HG03571 (cell line): ENCODE measurements at regions not wholly inside any gene's neighbourhood (a gene's known extent, or its start where the extent isn't known, plus 50 kb on each side); places are given as distances from the start of the nearest gene placed in this dataset.
"Not testable (repeated sequence)": the region's sequence is repeated elsewhere in the genome, so short reads cannot be mapped to it uniquely, and the experiment has no call there.

ENCODE experiments used
- ATAC-seq: cut with Tn5 transposase; IDR thresholded peaks from one replicate; pipeline ENCODE4 v1.9.1; 2021; ENCODE audit not compliant: unreplicated experiment

DNA sequence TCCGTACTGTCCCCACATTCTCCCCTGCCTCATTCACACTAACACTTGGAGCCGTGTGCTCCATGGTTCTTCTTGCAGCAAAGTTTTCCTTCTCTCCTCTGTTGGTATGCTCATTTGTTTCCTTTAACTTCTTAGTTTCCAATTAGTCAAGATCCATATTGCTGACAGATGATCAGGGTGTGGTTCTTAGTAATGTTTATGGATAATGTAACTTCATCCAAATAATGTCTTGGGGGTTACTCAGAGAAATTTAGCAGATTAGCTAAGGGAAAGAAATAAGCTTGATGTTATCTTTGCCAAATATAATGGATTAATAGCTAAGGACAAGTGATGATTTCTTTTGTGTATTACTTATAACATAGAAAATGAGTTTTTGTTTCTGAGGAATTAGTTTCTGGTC lies 174.4 kb downstream of the NUFIP1 start:
- ATAC-seq, result no peak

DNA sequence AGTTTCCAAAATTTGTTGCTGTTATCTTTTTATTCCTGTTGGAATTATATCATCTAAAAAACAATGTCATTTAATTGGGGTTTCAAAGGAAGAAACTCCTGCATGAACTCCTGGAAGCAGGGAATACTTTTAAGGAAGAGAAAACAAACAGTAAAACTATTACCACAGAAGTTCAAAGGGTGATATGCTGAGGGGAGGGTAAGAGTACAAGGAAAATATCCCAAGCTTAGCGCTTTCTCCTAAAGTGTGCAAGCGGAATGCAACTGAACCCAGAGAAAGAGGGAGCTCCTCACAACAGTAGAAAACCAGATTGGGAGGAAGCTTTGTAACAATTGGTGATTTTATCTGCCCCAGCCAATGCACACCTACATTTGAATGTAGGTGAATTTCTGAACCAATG lies 175.1 kb downstream of the NUFIP1 start:
- no peak for ATAC-seq

DNA sequence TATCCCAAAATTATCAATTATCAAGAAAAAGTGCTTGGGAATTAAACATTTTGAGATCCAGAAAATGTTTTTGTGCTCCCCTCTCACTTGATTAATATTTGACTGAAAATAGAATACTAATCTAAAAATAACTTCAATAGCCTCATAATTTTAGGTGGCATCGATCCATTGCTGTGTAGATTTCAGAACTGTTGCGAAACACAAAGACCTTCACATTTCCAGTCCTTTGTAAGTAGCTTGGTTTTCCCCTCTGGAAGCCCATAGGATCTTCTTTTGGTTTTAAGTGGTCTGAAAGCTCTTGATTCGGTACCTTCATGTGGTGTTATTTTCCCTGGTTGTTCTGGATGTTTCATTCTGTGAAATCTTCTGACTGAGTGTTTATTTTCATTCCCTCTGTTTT lies 176.5 kb downstream of the NUFIP1 start:
- ATAC-seq, result no peak

DNA sequence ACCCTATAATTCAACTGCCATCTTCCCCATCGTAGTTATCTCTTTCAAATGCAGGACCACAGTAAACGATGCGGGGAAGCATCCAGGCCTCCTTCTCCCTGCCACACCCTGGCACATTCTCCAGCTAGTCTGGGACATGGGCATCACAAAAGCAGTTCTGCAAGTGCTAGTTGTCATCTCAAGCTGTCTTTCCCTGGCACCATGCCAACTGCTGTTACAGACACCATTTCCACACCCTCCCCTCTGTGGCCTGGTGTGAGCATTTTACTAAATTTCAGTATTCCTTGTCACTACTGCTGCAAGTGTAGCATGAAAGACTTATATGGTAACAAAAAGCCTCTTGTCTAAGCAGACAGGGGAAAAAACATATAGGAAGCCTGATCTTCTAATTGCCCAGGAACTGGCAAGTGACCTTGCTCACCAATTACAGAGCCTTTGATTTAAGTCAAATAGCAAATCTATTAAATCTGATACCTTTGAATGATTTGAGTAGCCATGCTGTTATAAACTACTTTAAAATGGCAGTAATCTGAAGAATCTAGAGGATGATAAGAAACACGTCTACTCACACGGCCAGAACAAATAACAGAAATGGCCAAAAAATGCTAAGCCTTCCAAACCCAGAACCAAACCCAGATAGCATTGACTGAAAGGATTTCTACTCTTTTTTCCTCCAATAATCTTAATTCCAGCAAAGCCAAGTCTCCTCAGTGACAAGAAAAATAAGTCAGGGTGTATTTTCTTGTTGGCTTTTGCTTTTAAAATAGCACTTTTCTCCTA lies 179.0 kb downstream of the NUFIP1 start:
- no peak for ATAC-seq

DNA sequence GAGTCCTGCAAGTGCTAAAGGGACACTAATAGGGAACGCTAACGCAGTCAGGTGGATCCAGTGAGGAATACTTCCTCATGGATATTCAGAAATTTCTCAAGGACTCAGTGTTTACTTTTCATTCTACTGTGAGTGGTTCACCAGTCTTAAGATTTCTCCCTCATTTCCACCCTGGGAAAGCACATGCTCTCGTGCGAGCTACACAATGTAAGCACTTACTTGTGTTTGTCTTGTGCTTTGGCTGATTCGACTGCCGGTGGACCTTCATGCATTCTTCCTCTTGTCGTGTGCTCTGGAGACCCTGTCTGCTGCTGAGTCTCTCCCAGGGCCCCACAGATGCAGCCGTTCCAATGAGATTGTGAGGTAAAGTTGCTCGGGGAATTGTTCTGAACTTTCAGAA lies 180.1 kb downstream of the NUFIP1 start:
- no peak for ATAC-seq

DNA sequence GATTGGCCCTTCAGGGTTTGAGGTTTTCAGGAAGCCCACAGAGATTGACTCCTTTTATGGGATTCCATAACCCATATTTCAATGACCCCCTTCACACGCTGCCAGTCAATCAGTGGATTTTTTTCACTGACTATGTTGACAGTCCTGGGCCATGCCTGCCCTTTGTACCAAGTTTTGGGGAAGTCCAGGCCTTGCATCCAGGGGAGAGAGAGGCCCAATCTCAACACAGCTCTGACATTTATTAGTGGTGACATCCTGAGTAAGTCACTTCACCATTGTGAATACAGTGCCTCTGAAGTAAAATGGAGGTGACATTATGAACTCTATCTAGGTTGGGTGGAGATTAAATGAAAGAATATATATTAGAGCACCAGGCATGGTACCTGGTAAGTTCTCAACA lies 181.1 kb downstream of the NUFIP1 start:
- no peak for ATAC-seq

DNA sequence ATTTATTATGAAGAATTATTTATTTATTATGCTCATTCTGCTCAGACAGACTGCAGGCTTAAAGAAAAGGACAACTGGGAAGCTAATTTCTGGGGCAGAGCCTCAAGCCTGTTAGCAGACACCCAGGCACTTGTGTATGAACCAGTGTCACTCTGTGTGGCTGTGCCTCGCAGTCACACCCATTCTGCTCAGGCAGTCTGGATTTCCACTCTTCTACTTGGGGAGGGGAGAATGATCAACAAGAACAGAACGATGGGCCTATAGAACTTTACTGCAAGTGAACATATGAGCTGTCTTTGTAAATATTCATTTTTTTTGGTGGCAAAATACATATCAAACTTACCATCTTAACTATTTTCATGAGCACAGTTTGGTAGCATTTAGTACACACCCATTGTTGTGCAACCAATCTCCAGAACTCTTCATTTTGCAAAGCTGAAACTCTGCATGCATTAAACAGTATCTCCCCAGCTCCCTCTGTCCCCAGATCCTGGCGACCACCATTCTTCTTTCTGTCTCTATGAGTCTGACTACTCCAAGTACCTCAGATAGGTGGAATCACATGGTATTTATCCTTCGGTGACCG lies 181.7 kb downstream of the NUFIP1 start:
- no peak for ATAC-seq

DNA sequence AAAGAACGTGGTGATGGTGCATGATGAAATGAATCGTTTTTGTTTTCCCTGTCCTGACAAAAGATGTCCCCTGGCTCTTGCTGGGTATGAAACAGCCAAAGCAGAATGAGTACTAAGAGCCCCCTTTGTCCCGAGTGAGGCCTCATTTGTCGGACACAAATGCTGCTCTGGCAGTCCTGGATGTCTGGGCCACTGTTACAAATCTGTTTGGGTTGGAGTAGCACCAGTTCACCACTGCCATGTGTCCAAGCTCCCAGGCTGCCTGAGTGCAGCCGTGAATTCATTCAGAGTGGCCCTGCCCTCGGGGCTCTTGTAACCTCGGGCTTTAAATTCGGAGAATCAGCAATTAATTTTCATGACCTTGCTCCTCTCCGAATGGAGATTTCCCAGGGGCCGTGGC lies 182.4 kb downstream of the NUFIP1 start:
- ATAC-seq, result no peak

DNA sequence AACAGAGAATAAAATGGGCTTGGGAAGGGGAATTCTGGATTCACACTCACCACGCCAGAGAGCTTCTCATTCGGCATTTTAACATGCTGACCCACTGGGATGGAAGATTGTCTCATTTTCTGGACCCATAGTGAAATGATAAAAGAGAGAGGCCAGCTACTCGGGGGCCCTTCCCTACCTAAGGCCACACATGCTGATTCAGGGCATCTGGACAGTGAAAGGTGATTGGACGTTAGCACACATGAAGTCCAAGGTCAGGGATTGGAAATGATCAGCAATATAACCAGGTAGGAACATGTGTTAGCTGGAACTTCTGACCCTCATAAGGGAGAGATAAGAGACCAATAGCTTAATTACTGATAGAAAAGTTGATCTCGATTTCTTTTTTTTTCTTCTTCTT lies 183.7 kb downstream of the NUFIP1 start:
- no peak for ATAC-seq

DNA sequence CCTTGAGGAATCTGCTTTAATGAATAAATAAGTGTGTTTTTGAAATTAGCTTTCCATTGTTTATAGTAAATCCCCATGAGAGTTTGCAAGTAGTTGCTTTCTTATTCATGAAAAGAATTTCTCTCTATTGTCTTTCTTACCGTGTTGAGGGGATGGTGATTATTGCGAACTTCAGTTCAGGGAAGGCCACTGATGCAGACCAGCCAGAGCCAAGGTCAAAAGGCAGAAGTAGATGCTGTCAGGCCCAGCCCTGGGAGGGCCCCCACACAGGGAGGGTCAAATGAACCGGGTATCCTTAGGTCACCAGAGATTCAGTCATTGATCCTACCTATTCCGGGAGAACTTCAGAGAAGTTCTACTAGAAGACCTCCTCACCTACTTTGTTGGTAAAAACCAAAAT lies 185.9 kb downstream of the NUFIP1 start:
- ATAC-seq, result no peak

DNA sequence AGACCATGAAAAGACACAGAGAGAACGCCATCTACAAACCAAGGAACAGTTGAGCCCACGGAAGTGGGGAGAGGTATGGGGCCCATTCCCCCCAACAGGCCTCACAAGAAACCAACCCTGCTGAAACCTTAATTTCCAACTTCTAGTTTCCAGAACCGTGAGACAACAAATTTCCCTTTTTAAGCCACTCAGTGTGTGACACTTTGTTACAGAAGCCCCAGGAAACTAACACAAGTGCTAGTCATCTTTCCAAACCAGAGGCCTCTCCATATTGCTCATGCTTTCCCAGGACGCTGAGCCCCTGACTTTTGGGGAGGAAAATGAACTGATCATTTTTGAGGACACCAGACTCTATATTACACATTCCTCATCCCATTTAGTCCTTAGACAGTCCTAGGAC lies 186.8 kb downstream of the NUFIP1 start:
- ATAC-seq, result no peak

DNA sequence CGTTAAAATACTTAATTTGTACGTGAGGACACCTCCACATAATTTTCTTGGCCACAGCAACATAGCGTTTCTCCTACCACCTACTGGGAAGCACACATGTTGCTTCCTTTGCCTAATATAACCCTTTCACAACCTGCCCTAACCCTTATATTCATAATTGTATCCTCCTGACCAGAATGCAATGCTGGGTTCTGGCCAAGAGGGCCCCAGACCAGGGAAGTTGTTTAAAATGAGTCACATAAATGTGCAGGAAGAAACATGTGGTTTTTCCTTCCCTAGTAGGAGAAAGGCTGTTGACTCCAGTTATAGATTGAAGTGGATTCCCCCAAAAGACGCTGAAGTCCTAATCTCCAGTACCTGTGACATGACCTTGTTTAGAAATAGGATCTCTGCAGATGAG lies 187.3 kb downstream of the NUFIP1 start:
- no peak for ATAC-seq

DNA sequence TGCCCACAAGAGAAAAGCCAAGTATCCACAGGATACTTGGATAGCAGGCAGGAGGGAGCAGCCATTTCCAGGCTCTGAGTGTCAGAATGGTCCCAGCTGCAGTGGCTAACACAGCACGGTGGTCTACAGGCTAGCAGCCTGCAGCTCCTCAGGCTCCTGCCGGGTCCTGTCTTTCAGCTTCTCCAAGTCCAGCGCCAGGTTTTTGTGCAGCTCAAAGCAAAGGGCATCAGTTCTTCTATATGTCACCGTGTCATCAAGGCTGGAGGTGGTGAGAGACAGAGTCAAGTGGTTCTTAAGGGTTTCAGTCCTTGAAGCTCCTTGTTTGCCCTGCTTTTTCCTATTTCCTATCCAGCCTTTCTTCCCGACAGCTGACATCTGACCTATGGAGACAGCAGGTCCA lies 188.6 kb downstream of the NUFIP1 start:
- no peak for ATAC-seq

DNA sequence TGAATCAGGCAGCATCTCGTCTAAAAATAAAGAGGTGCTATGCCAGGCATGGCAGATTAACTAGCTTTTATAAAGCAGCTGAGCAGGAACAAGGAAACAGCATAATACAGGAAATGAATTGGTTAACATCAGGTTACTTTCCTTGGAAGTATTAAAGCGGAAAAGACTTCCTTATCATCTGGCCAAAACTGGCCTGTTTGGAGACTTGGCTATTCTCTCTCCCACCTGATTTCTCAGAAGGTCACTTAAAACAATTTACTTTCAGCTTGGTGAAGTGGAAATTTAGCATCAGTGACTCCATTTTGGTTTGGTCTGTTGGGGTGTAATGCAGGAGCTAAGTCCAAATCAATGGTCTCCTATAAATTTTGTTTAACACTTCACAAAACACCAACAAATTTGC lies 191.6 kb downstream of the NUFIP1 start:
- ATAC-seq, result no peak

DNA sequence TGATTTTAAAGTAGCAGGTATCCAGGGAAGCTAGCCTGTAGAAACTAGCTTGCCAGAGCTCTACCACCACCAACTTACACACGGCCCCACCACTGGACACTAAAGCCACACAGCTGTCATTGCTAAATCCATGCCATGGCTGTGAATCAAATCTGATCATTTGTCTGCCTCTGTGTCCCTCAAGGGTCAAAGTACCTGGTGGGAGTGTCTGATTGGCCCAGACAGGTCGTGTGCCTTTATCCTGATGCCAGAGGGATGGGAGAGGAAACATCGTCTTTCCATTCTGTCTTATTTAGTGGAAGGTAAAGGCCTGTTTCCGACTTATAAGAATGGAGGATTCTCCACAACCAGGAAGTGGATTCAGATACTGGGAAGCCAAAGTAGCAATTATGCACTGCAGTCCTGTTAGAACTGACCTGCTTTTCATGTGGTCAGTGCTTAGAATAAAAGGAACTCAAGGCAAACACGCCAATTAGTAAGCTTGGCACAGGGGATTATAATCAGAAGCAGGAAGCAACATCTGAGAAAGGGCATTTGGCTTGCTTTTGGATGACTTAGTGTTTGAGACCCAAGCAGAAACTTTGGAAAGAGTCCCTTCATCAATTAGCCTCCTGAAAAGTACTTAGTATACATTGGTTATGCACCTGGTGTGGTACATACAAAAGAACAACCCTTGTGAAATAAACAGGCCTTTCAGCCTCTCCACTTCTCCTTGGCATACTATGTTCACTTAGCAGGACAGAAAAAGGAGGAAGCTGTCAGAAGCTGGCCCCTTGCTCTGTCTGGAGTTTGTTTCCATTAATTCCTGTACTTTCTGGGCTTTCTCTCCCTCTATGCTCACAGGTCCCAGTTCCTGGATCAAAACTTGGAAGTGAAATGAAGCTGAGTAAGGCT lies 192.4 kb downstream of the NUFIP1 start:
- no peak for ATAC-seq

DNA sequence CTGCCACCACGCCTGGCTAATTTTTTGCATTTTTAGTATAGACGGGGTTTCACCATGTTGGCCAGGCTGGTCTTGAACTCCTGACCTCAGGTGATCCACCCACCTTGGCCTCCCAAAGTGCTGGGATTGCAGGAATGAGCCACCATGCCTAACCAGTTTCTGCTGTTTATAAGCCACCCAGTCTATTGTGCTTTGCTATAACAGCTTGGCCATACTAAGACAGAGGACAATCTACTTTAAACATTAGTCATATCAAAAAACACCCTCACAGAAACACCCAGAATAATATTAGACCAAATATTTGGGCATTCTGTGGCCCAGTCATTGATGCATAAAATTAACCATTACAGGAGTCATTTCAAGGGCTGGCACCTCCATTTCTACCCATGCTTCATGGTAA lies 193.2 kb downstream of the NUFIP1 start:
- not testable (repeated sequence) for ATAC-seq

DNA sequence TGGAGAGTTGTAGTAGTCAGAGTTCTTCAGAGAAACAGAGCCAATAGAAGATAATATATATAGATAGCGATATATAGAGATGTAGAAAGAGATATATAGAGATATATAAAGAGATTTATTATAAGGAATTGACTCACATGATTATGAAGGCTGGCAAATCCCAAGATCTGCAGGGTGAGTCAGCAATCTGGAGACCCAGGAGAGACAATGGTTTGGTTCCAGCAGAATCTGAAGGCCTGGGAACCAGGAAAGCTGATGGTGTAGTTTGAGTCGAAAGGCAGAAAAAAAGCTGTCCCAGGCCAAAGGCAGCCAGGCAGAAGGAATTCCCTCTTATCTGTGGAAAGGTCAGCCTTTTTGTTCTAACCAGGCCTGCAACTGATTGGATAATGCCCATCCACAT lies 194.1 kb downstream of the NUFIP1 start:
- ATAC-seq, result no peak

DNA sequence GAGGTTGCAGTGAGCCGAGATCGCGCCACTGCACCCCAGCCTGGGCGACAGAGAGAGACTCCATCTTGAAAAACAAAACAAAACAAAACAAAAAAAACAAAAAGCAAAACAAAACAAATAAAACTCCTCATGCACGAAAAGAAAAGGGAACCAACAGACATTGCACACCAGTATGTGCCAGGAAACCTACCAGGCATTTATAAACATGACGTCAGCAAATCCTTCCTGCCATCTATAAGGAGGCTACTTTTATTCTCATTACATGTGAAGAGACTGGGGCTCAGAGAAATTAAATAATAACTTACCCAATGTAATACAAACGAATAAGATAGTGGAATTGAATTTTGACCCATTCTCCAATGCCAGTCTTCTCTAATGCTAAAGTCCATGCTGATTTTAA lies 197.2 kb downstream of the NUFIP1 start:
- no peak for ATAC-seq

DNA sequence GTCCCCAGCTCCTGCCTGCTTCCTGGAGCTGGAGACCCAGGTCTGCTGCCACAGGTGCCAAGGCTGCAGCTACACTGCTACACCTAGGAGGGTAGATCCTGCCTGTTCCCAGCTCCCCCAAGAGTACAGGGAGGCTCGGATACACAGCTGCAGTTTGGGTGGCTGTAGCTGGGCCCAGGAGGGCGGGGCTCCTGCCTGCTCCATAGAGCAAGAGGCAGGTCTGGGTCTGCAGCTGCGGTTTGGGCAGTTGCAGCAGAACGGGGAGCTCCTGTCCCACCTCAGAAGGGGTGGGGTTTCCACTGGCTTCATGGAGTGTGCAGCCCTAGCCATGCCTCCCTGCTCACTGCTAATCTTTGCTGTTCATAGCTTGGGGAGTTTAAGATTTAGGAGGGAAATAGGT lies 199.0 kb downstream of the NUFIP1 start:
- no peak for ATAC-seq

DNA sequence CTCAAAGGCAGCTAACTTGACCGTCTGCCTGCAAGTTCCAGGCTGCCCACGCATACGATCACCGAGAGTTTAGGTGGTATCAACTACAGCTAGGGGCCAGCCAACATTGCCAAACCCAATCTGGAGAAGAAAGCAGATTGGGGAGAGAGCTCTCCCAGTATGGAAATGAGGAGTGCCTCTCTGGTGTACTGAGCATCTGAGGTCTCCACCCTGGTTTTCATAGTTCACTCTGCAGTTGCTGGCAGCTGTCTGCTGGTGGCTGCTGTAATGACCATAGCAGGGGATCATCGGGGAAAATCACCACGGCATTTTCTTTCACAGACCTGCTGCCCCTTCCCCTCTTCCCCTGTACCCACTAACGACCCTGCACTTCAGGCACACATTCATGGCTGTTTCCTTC lies 201.7 kb downstream of the NUFIP1 start:
- ATAC-seq, result no peak

DNA sequence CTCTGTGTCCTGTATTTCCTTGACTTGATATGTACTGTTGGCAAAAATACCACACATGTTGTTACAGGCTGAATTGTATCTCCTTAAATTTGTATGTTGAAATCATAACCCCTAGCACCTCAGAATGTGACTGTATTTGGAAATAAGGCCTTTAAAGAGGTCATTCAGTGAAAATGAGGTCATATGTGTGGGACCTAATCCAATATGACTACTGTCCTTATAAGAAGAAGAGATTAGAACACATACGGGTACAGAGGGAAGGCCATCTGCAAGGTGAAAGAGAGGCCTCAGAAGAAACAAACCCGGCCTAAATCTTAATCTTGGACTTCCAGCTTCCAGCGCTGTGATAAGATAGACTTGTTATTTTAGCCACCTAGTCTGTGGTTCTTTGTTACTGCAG lies 202.5 kb downstream of the NUFIP1 start:
- no peak for ATAC-seq

DNA sequence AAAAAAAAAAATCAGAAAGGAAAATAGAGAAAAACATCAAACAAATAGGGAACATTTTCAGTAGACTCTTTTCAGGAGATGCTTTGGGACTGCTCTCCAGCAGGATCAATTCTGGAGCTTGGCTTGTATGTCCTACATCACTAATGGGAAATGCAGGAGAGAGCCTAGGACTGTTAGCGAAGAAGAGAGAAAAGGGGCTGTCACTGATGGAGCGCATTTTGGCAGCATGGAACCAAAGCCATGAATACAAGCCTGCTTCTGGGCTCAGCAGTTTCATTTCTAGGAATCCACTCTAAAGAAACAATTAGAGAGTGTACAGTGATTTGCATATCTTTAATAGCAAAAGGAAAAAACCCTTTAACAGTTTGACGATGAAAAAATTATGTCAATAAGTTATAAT lies 203.9 kb downstream of the NUFIP1 start:
- no peak for ATAC-seq
